GM12891 (cell line): ENCODE measurements at regions not wholly inside any gene's neighbourhood (a gene's known extent, or its start where the extent isn't known, plus 50 kb on each side); places are given as distances from the start of the nearest gene placed in this dataset.

Source experiments
- DNase-seq: peaks from one replicate; pipeline ENCODE4 v3.0.0; 2011; ENCODE audit warnings: low spot score; ENCODE audit not compliant: insufficient read length
- FAIRE-seq: peaks from 2 replicates; lab custom pipeline; 2011; peaks lifted over from hg19 to GRCh38; lab: Jason Lieb, UNC
- PAX5 ChIP-seq: IDR thresholded peaks from 2 replicates; pipeline ENCODE4 v1.6.1; 2011; ENCODE audit warnings: low read length, moderate library complexity, mild to moderate bottlenecking; ENCODE audit not compliant: insufficient read depth, severe bottlenecking
- POLR2A ChIP-seq: IDR thresholded peaks from 2 replicates; pipeline ENCODE4 v1.6.1; 2011; ENCODE audit warnings: low read depth, low read length, control low read depth
- POLR2AphosphoS5 ChIP-seq: IDR thresholded peaks from 2 replicates; pipeline ENCODE4 v1.6.1; 2011; ENCODE audit warnings: low read depth, low read length, control low read depth
- POU2F2 ChIP-seq: IDR thresholded peaks from 2 replicates; pipeline ENCODE4 v1.6.1; 2011; ENCODE audit warnings: low read depth, mild to moderate bottlenecking, control low read depth, low read length, moderate library complexity
- SPI1 ChIP-seq: IDR thresholded peaks from 2 replicates; pipeline ENCODE4 v1.6.1; 2011; ENCODE audit warnings: low read depth, low read length, control low read depth
- TAF1 ChIP-seq: IDR thresholded peaks from 2 replicates; pipeline ENCODE4 v1.6.1; 2011; ENCODE audit warnings: low read depth, low read length, control low read depth

DNA sequence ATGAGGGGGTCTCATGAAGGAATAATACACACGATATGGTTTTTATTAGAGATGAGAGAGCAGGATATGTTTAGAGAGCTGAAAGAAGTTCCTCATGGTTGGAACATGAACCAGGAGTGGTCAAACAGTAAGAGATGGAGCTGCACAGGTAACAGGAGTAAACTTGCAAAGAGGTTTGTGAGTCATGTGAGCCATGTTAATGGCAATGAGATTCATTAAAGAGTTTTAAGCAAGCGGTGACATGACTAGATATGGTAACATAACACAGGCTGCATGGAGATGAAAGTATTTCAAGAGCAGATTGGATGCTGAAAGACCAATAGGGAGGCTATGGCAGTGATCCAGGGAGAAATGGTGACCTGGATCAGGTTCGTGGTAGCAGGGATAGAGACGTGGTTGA is 62.6 kb upstream of the SSTR1 start:
- DNase-seq (no peak), FAIRE-seq (no peak)
- TF ChIP-seq SPI1 (no peak), POLR2AphosphoS5 (no peak), TAF1 (no peak), POU2F2 (no peak), PAX5 (no peak), POLR2A (no peak)

DNA sequence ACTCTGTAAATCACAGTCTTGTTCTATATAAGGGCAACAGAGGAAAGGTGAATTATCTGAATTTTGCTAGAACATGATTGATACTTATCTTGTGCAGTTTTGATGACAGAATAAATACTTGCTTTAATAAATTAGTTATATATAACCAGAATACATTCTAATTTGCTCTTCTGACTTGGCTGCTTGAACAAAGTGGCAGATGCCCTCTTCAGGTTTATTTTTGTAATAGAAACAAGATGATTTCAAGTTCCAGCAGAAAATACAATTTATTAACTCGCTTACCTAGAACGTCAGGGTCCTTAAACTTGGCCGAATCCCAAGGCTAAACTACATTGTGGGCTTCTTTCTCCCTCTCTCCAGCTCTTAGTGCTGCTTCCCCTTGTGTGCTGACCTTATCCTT is 57.6 kb upstream of the SSTR1 start:
- no peak for DNase-seq
- TF ChIP-seq TAF1 (no peak), SPI1 (no peak), POU2F2 (no peak)
- FAIRE-seq, result no peak
